ENCODE measurements at regions not wholly inside any gene's neighbourhood (a gene's known extent, or its start where the extent isn't known, plus 50 kb on each side); places are given as distances from the start of the nearest gene placed in this dataset.

DNA sequence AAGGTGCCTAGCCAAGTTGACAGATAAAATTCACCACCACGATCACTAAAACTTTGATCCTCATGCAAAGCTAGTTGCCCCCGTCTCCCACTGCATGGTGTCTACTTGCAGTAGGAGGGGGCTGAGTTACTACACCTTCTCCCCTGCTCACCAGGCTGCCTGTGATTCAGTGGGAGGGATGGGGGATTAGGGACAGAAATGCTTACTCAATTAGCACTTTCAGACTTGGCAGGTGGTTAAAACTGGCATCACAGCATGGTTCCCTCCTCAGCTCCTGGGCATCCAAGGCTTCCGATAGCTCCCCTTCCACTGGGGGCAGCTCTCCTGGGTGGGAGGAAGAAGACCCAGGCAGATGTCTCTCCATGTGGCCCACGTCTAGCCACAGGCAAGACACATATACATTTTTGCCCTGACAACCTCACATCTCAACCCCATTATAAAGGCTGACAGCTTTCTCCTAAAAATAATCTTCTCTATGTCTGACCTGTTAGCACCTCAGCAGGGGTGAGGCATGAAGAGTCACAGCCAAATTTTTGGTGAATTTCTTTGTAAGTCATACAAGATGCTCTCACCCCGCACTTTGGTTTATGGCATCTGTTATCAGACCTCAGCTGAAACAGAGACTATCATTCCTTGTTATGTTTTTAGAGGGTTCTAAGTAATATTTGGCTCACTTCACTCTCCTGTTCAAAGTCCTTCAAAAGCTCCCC lies 369.0 kb downstream of the SV2B start:
- no peak for TF ChIP-seq EP300 (IDR thresholded peaks at IDR 0.05)
- no peaks in the 10 kb centered on the region for H3K36me3 ChIP-seq
- 80 to 92% methylated on average over 3 to 4 of the region's 5 CpGs for WGBS, 2 donors (ENCODE audit: low coverage in 1 of 2)
- no peak overlapping the region for H3K4me3 ChIP-seq
- no peaks in the 10 kb centered on the region for H3K9me3 ChIP-seq
- no peak for ATAC-seq
- H3K27ac ChIP-seq, result no peak overlapping the region
- no peaks in the 10 kb centered on the region for H3K4me1 ChIP-seq
- H3K27me3 ChIP-seq, result peaks cover 16% of the 10 kb centered on the region

DNA sequence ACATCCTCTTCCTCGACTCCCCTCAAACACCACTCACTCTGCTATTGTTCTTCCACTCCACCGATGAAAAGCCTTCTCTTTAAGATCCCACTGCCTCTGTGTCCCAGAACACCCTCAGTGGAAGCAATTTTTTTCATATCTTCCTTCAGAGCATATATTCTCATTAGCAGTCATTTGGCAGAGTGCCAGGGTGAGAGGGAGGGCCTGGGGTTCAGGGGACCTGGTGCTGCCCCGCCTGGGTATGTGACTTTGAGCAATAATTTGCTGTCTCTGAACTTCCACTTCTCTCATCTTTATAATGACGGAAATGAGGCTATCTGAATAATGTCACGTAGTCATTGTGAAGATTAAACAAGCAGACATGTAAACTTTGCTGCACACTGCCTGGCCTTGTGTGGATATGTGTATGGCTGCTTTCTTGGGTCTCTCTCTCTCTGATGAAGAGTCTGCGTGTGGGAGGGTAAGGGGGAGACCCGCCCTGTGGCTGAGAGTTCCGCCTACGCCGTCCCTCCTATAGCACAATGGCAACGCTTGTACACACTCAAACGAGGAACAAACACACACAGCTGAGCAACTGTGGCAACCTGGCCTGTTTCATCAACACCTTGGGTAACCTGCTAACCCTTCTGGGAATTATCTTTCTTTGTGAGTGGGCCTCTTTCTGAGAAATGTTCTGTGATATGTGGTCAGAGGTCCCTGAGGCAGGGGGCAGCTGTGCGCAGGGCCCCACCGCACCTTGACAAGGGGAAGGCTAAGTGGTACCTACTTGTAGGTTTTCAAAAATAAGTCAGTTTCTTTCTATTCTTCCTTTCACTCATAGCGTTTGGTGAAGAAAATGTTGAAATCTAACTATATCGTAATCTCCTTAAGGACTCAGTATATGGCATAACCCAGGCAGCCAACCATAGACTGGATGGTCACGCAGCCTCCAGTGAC lies 369.8 kb downstream of the SV2B start:
- TF ChIP-seq POLR2AphosphoS5 (IDR thresholded peaks at IDR 0.05) (no peak), EP300 (IDR thresholded peaks at IDR 0.05) (no peak), POLR2A (IDR thresholded peaks at IDR 0.05) (no peak)
- TF ChIP-seq, protein P1, sequence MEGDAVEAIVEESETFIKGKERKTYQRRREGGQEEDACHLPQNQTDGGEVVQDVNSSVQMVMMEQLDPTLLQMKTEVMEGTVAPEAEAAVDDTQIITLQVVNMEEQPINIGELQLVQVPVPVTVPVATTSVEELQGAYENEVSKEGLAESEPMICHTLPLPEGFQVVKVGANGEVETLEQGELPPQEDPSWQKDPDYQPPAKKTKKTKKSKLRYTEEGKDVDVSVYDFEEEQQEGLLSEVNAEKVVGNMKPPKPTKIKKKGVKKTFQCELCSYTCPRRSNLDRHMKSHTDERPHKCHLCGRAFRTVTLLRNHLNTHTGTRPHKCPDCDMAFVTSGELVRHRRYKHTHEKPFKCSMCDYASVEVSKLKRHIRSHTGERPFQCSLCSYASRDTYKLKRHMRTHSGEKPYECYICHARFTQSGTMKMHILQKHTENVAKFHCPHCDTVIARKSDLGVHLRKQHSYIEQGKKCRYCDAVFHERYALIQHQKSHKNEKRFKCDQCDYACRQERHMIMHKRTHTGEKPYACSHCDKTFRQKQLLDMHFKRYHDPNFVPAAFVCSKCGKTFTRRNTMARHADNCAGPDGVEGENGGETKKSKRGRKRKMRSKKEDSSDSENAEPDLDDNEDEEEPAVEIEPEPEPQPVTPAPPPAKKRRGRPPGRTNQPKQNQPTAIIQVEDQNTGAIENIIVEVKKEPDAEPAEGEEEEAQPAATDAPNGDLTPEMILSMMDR (IDR thresholded peaks at IDR 0.05), result no peak
- no peak for ATAC-seq
- 61 to 82% methylated on average over 9 to 17 of the region's 17 CpGs for WGBS, 2 donors (ENCODE audit: low coverage in 1 of 2)

DNA sequence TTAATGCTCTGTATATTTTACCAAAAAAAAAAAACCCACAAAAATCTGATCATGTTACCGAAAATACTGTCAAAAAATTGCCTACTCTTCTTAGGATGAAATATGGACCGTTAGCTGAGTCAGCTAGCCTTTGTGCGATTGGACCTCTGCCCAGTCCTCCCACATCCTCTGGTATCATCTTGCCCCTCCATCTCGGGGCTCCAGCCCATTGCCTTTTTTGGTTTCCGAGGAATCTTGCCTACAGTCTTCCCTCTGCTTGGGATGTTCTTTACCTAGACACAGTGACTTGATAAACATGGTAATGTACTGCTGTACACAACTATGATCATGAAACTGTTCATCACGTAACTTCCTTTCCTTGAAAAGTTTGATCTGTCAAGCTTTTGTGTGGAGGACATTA lies 371.4 kb downstream of the SV2B start:
- ATAC-seq, result no peak
- WGBS, 2 donors (ENCODE audit: low coverage in 1 of 2), result 42 to 49% methylated on average over 6 of the region's 6 CpGs
- no peaks in the 10 kb centered on the region for H3K4me1 ChIP-seq
- H3K4me3 ChIP-seq, result no peak overlapping the region
- H3K36me3 ChIP-seq, result no peaks in the 10 kb centered on the region
- no peak overlapping the region for H3K27ac ChIP-seq
- H3K27me3 ChIP-seq, result peaks cover 16% of the 10 kb centered on the region
- no peaks in the 10 kb centered on the region for H3K9me3 ChIP-seq
- TF ChIP-seq EP300 (IDR thresholded peaks at IDR 0.05) (no peak), POLR2A (IDR thresholded peaks at IDR 0.05) (no peak), POLR2AphosphoS5 (IDR thresholded peaks at IDR 0.05) (no peak)
- TF ChIP-seq, protein P1 (IDR thresholded peaks at IDR 0.05), result no peak

More for the DNA sequence above, 369.8 kb downstream of the SV2B start:
- H3K4me1 ChIP-seq, result no peaks in the 10 kb centered on the region
- no peaks in the 10 kb centered on the region for H3K36me3 ChIP-seq
- no peaks in the 10 kb centered on the region for H3K9me3 ChIP-seq
- H3K4me3 ChIP-seq, result no peak overlapping the region
- H3K27me3 ChIP-seq, result peaks cover 16% of the 10 kb centered on the region
- no peak overlapping the region for H3K27ac ChIP-seq

DNA sequence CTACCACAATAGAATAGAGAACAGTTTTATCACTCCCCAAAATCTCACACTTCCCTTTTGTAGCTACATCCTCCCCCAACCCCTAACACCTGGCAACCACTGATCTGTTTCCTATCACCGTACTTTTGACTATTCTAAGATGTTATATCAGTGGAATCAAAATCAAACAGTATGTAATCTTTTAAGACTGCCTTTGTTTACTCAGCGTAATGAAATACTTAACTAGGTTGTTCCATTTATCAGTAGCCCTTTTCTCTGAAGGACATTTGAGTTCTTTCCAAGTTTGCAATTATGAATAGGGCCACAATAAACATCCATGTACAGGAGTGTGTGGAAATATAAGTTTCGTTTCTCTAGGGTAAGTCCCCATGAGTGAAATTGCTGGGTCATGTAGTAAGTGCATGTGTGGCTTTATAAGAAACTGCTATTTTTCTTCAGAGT lies 372.3 kb downstream of the SV2B start:
- Histone ChIP-seq H3K36me3 (no peaks in the 10 kb centered on the region), H3K9me3 (no peaks in the 10 kb centered on the region), H3K4me1 (no peaks in the 10 kb centered on the region), H3K27ac (no peak overlapping the region), H3K4me3 (no peak overlapping the region), H3K27me3 (peaks cover 16% of the 10 kb centered on the region)
- WGBS, 2 donors (ENCODE audit: low coverage in 1 of 2), result 23 to 38% methylated on average over 3 of the region's 3 CpGs
- no peak for ATAC-seq
- no peak for TF ChIP-seq POLR2AphosphoS5 (IDR thresholded peaks at IDR 0.05)
- TF ChIP-seq EP300 (IDR thresholded peaks at IDR 0.05), result no peak
- no peak for TF ChIP-seq POLR2A (IDR thresholded peaks at IDR 0.05)
- TF ChIP-seq, protein P1 (IDR thresholded peaks at IDR 0.05), result no peak

DNA sequence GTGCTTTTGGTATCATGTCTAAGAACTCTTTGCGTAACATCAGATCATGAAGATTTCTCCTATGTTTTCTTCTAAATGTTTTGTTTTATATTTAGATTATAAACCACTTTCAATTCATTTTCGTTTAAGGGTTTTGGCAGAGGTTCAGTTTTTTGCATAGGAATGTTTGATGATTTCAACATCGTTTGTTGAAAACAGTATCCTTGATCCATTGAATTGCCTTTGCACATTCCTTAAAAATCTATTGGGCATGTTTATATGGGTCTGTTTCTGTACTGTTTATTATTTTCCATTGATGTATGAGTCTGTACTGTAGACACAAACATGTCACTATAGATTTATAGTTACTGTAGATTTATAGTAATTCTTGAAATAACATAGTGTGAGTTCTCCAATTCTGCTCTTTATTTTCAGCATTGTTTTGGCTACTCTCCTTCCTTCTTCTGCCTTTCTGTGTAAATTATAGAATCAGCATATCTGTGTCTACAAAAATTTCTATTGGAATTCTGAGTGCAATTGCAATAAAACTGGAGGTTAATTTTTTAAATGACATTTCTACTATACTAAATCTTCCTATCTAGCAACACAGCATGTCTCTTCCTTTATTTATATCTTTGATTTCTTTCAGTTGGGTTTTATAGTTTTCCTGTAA lies 374.0 kb downstream of the SV2B start:
- no peak overlapping the region for H3K4me3 ChIP-seq
- H3K9me3 ChIP-seq, result no peaks in the 10 kb centered on the region
- no peak overlapping the region for H3K27ac ChIP-seq
- no peaks in the 10 kb centered on the region for H3K4me1 ChIP-seq
- 33 to 37% methylated on average over 3 of the region's 3 CpGs for WGBS, 2 donors (ENCODE audit: low coverage in 1 of 2)
- ATAC-seq, result no peak
- H3K27me3 ChIP-seq, result peaks cover 9% of the 10 kb centered on the region
- TF ChIP-seq POLR2AphosphoS5 (IDR thresholded peaks at IDR 0.05), result no peak
- TF ChIP-seq, protein P1 (IDR thresholded peaks at IDR 0.05), result no peak
- TF ChIP-seq EP300 (IDR thresholded peaks at IDR 0.05), result no peak
- no peak for TF ChIP-seq POLR2A (IDR thresholded peaks at IDR 0.05)
- no peaks in the 10 kb centered on the region for H3K36me3 ChIP-seq

Data from gastroesophageal sphincter (tissue), 4 donors.